ENCODE measurements at regions not wholly inside any gene's neighbourhood (a gene's known extent, or its start where the extent isn't known, plus 50 kb on each side); places are given as distances from the start of the nearest gene placed in this dataset.
"Not testable (repeated sequence)": the region's sequence is repeated elsewhere in the genome, so short reads cannot be mapped to it uniquely, and the experiment has no call there.

- DNase-seq (ENCODE audit: low spot score) = no peak
Observed at GRCh38 chr7:142533920-142534319, 215.4 kb upstream of the PRSS1 start.

GRCh38 chr7:142529591-142529990, 219.7 kb upstream of the PRSS1 start:
- no peak for DNase-seq (ENCODE audit: low spot score)

GRCh38 chr7:142528608-142529408, 220.5 kb upstream of the PRSS1 start:
- no peak for DNase-seq (ENCODE audit: low spot score)

- DNase-seq (ENCODE audit: low spot score) = no peak
Observed at GRCh38 chr7:142523821-142524460, 225.3 kb upstream of the PRSS1 start.

GRCh38 chr7:142522735-142523134, 226.5 kb upstream of the PRSS1 start:
- DNase-seq (ENCODE audit: low spot score) = no peak

GRCh38 chr7:142520885-142521284, 228.4 kb upstream of the PRSS1 start:
- peak; percentile 27 for DNase-seq (ENCODE audit: low spot score)

- not testable (repeated sequence) for DNase-seq (ENCODE audit: low spot score)
Observed at GRCh38 chr7:142520455-142520854, 228.8 kb upstream of the PRSS1 start.

- no peak for DNase-seq (ENCODE audit: low spot score)
Observed at GRCh38 chr7:142519079-142520078, 229.9 kb upstream of the PRSS1 start.

GRCh38 chr7:142516038-142516501, 233.2 kb upstream of the PRSS1 start:
- DNase-seq (ENCODE audit: low spot score) = peak; percentile 72

- DNase-seq (ENCODE audit: low spot score) = not testable (repeated sequence)
Observed at GRCh38 chr7:142514716-142515115, 234.6 kb upstream of the PRSS1 start.

GRCh38 chr7:142513178-142513955, 235.9 kb upstream of the PRSS1 start:
- DNase-seq (ENCODE audit: low spot score) = peak; percentile 13

GRCh38 chr7:142511801-142512200, 237.5 kb upstream of the PRSS1 start:
- no peak for DNase-seq (ENCODE audit: low spot score)

GRCh38 chr7:142511374-142511773, 237.9 kb upstream of the PRSS1 start:
- DNase-seq (ENCODE audit: low spot score) = no peak

GRCh38 chr7:142509235-142509634, 240.0 kb upstream of the PRSS1 start:
- DNase-seq (ENCODE audit: low spot score) = not testable (repeated sequence)

- no peak for DNase-seq (ENCODE audit: low spot score)
Observed at GRCh38 chr7:142508251-142508650, 241.0 kb upstream of the PRSS1 start.

- no peak for DNase-seq (ENCODE audit: low spot score)
Observed at GRCh38 chr7:142507799-142508198, 241.5 kb upstream of the PRSS1 start.

GRCh38 chr7:142507066-142507465, 242.2 kb upstream of the PRSS1 start:
- DNase-seq (ENCODE audit: low spot score) = not testable (repeated sequence)

- no peak for DNase-seq (ENCODE audit: low spot score)
Observed at GRCh38 chr7:142506601-142507000, 242.7 kb upstream of the PRSS1 start.

GRCh38 chr7:142503949-142504348, 245.3 kb upstream of the PRSS1 start:
- not testable (repeated sequence) for DNase-seq (ENCODE audit: low spot score)

GRCh38 chr7:142503036-142503435, 245.2 kb upstream of the PRSS58 start:
- DNase-seq (ENCODE audit: low spot score) = no peak

GRCh38 chr7:142501434-142501833, 243.6 kb upstream of the PRSS58 start:
- no peak for DNase-seq (ENCODE audit: low spot score)

Measured in GM03348 (cell line).